Tibial artery (tissue), 4 donors: ENCODE measurements at regions not wholly inside any gene's neighbourhood (a gene's known extent, or its start where the extent isn't known, plus 50 kb on each side); places are given as distances from the start of the nearest gene placed in this dataset.
"Not testable (repeated sequence)": the region's sequence is repeated elsewhere in the genome, so short reads cannot be mapped to it uniquely, and the experiment has no call there.

Source experiments
- DNase-seq, 2 donors: peaks; one replicate each; pipeline ENCODE4 v3.0.0-alpha.2; 2019
- H3K27ac ChIP-seq, 2 donors: fragments of 200-600 bp; sonication (generic) in 1 of 2; 1 replicate in 1 of 2; 2 replicates in 1 of 2; pipeline ENCODE4 v1.5.1; 2018 to 2019; ENCODE audit warnings: mild to moderate bottlenecking in 1 of 2
- H3K27me3 ChIP-seq, 2 donors: fragments of 200-600 bp; sonication (generic) in 1 of 2; one replicate each; pipeline versions ENCODE4 v1.5.1 to v1.6.0; 2016 to 2019
- H3K36me3 ChIP-seq, 3 donors: fragments of 200-600 bp; sonication (generic) in 2 of 3; one replicate each; pipeline ENCODE4 v1.5.1; 2016 to 2019; ENCODE audit warnings: mild to moderate bottlenecking in 2 of 3
- H3K4me1 ChIP-seq, 4 donors: fragments of 200-600 bp; sonication (generic) in 2 of 4; 1 replicate in 3 of 4; 2 replicates in 1 of 4; pipeline ENCODE4 v1.5.1; 2016 to 2019
- H3K4me3 ChIP-seq, 2 donors: fragments of 200-600 bp; sonication (generic) in 1 of 2; 1 replicate in 1 of 2; 2 replicates in 1 of 2; pipeline ENCODE4 v1.5.1; 2018 to 2019; ENCODE audit warnings: mild to moderate bottlenecking in 2 of 2
- H3K9me3 ChIP-seq, 3 donors: fragments of 200-600 bp; sonication (generic) in 1 of 3; one replicate each; pipeline ENCODE4 v1.5.1; 2016 to 2019
- intact Hi-C: fragments of 100-400 bp; cut with DNase I; formaldehyde crosslinking; loops from one replicate; pipeline ENCODE4 v1.15.0; 2023; ENCODE audit warnings: low total_unique reads
- TF ChIP-seq, protein P1 (sequence below), 2 experiments: fragments of 200-600 bp in 1 of 2; fragments of 450-650 bp in 1 of 2; IDR thresholded peaks; one replicate each; pipeline ENCODE4 v1.5.1; 2017 to 2019; ENCODE audit warnings: antibody characterized with exemption in 2 of 2, mild to moderate bottlenecking in 1 of 2, moderate library complexity in 1 of 2

GRCh38 chr12:83904175-83904574, 1008.4 kb downstream of the SLC6A15 start:
- intact Hi-C loops, result no loop called here
- DNase-seq, result no peak
- TF ChIP-seq, protein P1, sequence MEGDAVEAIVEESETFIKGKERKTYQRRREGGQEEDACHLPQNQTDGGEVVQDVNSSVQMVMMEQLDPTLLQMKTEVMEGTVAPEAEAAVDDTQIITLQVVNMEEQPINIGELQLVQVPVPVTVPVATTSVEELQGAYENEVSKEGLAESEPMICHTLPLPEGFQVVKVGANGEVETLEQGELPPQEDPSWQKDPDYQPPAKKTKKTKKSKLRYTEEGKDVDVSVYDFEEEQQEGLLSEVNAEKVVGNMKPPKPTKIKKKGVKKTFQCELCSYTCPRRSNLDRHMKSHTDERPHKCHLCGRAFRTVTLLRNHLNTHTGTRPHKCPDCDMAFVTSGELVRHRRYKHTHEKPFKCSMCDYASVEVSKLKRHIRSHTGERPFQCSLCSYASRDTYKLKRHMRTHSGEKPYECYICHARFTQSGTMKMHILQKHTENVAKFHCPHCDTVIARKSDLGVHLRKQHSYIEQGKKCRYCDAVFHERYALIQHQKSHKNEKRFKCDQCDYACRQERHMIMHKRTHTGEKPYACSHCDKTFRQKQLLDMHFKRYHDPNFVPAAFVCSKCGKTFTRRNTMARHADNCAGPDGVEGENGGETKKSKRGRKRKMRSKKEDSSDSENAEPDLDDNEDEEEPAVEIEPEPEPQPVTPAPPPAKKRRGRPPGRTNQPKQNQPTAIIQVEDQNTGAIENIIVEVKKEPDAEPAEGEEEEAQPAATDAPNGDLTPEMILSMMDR (IDR thresholded peaks at IDR 0.05), result no peak
- no peak overlapping the region for H3K27ac ChIP-seq
- no peaks in the 10 kb centered on the region for H3K36me3 ChIP-seq
- no peaks in the 10 kb centered on the region for H3K4me1 ChIP-seq
- H3K4me3 ChIP-seq, result no peak overlapping the region
- no peaks in the 10 kb centered on the region for H3K27me3 ChIP-seq
- no peaks in the 10 kb centered on the region for H3K9me3 ChIP-seq

- no peak for DNase-seq
- intact Hi-C loops, result no loop called here
- TF ChIP-seq, protein P1 (IDR thresholded peaks at IDR 0.05), result no peak
- Histone ChIP-seq H3K36me3 (no peaks in the 10 kb centered on the region), H3K27ac (no peak overlapping the region), H3K9me3 (no peaks in the 10 kb centered on the region), H3K4me1 (no peaks in the 10 kb centered on the region), H3K4me3 (no peak overlapping the region), H3K27me3 (no peaks in the 10 kb centered on the region)
These were observed 1016.2 kb downstream of the SLC6A15 start for GRCh38 chr12:83896416-83896815.

DNA sequence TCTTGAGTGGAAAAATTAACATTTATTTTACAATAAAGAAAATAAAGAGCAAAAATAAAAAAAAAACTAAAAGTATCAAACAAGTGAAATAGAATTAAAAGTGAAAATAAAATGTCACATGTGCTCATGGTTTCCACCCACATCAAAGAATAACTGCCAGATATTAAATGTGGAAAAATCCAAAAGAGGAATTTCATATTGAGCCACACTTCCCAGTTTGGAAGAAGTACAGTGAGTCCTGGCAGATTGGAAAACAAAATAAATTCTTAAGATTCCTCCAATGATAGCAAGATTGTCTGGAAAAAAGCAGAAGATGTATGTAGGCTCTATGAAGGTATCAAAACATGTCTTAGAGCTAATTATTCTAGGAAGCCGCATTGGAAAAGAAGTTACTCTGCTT, 1019.5 kb downstream of the SLC6A15 start:
- Histone ChIP-seq H3K27ac (no peak overlapping the region), H3K9me3 (no peaks in the 10 kb centered on the region), H3K4me3 (no peak overlapping the region), H3K36me3 (no peaks in the 10 kb centered on the region), H3K4me1 (no peaks in the 10 kb centered on the region), H3K27me3 (no peaks in the 10 kb centered on the region)
- no peak for DNase-seq
- intact Hi-C loops, result no loop called here
- TF ChIP-seq, protein P1 (IDR thresholded peaks at IDR 0.05), result no peak

DNA sequence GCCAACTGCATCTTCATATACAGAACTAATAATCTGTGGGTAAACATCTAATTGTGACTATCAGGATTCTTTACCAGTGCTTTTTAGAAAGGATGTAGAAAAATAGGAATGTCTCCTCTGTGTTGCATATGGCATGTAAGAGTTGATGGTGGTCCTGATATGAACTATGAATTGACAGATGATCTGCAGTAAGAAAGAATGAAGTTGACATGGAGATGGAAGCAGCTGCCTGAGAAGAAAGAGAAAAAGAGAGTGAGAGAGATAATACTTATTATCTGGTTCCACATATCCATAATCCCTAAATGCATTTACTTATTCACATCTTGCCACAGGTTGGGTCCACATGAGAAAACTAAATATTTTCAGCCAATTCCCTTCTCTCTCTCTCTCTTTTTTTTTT, 1022.9 kb downstream of the SLC6A15 start:
- DNase-seq, result no peak
- no peaks in the 10 kb centered on the region for H3K27me3 ChIP-seq
- no peak overlapping the region for H3K27ac ChIP-seq
- intact Hi-C loops, result no loop called here
- H3K4me3 ChIP-seq, result no peak overlapping the region
- no peaks in the 10 kb centered on the region for H3K36me3 ChIP-seq
- no peaks in the 10 kb centered on the region for H3K4me1 ChIP-seq
- no peaks in the 10 kb centered on the region for H3K9me3 ChIP-seq
- TF ChIP-seq, protein P1 (IDR thresholded peaks at IDR 0.05), result no peak

DNA sequence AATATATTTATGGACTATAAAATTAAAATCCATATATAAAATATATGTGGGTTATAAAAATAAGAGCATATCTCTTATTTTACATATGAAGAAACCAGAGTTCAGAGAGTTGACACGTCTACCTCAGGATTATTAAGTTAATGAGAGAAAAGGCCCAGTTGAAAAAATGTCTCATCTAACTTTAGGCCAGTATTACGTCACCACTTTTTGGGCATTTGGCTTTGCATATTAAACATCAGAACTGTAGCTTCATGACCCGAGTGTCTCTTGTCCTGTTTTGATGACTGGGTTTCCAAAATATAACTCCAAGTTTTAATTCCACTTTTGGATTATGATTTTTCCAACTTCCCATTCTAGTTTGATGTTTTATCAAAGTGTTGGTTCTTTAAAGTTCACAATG, 1026.1 kb downstream of the SLC6A15 start:
- TF ChIP-seq, protein P1 (IDR thresholded peaks at IDR 0.05), result no peak
- Histone ChIP-seq H3K9me3 (no peaks in the 10 kb centered on the region), H3K27ac (no peak overlapping the region), H3K4me3 (no peak overlapping the region), H3K36me3 (no peaks in the 10 kb centered on the region), H3K4me1 (no peaks in the 10 kb centered on the region), H3K27me3 (no peaks in the 10 kb centered on the region)
- no peak for DNase-seq
- intact Hi-C loops, result no loop called here

GRCh38 chr12:83870921-83871599, 1041.5 kb downstream of the SLC6A15 start:
- H3K4me1 ChIP-seq, H3K9me3 ChIP-seq, H3K36me3 ChIP-seq, H3K27me3 ChIP-seq, intact Hi-C loops, H3K27ac ChIP-seq, DNase-seq, H3K4me3 ChIP-seq: not testable (repeated sequence)
